HG03135 (cell line): ENCODE measurements at regions not wholly inside any gene's neighbourhood (a gene's known extent, or its start where the extent isn't known, plus 50 kb on each side); places are given as distances from the start of the nearest gene placed in this dataset.

ENCODE experiments used
- ATAC-seq: cut with Tn5 transposase; IDR thresholded peaks from one replicate; pipeline ENCODE4 v1.9.1; 2021; ENCODE audit warnings: mild to moderate bottlenecking, moderate library complexity; ENCODE audit not compliant: unreplicated experiment

DNA sequence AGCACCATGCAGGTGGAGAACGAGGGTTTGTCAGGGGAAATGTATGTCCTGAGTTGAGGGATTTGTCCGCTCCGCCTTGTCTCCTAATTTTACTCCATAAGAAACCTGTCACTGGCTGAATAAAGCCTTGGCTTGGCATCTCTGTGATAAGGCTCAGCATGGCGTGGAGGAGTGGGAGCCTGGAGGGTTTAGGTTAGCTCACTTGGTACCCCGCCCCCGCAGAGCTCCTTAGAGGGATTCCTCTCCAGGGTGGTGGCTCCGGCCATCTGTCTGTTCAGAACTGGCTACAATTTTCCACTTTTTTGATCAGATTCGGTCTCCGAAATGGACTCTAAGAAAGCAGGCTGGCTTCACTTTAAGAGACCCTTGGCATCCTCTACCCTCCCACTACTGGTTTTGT lies 192.2 kb upstream of the SYNDIG1 start:
- ATAC-seq, result no peak

GRCh38 chr20:24275946-24276705 lies 193.3 kb upstream of the SYNDIG1 start:
- ATAC-seq, result no peak

GRCh38 chr20:24273251-24273650 lies 196.2 kb upstream of the SYNDIG1 start:
- no peak for ATAC-seq

DNA sequence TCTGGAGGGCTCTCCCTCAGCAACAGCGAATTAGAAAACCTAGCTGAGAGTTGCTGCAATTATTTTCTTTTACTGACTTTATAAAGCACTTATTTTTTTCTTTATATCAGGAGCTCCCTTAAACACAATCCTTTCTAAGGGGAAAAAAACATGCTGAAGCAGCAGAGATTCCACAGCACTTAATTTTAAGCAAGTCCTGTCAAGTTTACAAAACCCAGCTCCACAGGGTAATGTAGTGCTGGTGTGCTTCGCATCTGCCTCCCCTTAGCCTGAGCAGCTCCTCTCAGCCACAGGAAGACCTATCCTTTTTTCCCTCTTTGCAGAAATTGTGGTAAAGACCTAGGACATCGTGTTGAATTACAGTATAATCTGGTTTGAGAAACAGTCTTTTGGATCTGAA lies 208.1 kb upstream of the SYNDIG1 start:
- ATAC-seq, result no peak

DNA sequence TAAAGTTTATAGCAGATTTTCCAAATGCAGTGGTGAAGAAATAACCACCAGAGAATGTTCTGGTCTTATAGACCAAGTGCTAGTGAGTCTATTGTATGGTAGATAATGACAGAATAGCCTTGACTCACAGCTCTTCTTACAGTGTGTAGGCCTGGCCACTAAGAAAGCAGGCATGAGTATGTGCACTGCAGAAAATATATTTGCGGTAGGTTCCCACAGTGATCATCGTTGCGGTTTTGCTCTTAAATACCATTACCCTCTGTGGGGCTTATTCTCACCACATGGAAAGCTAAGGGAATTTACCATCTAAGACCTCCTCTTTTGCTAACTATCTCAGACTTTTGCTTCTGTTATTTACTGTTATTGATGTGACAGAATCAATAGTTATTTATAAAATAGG lies 212.3 kb upstream of the SYNDIG1 start:
- no peak for ATAC-seq

DNA sequence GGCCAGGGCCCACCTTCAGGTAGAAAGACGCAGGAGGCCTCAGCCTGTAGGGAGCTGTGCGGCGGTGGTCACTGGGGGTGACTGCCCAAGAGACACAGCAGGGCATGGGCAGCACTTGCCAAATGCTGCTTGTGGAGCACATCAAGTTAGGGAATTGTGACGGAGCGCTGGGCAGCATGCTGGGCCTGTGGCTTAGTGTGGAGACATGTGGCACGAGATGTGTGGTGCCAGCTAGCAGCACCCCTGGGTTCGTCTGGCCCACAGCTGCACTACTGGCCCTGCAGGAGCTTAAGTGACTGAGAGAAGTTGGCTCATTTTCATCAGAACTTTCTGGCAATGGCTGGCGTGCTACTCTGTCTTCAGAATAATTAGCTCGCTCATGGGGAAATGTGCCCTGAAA lies 213.1 kb upstream of the SYNDIG1 start:
- no peak for ATAC-seq

- no peak for ATAC-seq
These were observed 214.9 kb upstream of the SYNDIG1 start for GRCh38 chr20:24254480-24254879.

DNA sequence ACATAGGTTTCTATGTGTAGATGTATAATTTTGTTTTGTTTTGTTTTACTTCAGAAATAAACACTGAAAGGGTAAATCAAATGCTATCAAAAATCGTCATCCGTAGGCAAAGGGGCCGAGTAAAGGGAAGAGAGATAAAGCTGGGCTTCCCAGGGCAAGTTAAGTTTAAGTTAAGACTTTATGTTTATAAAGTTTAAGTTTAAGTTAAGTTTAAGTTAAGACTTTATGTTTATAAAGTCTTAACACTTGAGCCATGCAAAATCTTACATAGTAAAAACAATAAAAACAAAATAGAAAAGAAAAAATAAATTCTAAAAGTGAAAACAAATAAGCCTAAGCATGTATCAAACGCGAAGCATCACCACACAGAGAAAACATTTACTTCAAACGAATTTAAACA lies 216.1 kb upstream of the SYNDIG1 start:
- ATAC-seq, result no peak

- ATAC-seq, result no peak
These were observed 224.3 kb upstream of the SYNDIG1 start for GRCh38 chr20:24245094-24245493.

- ATAC-seq, result no peak
These were observed 226.7 kb upstream of the SYNDIG1 start for GRCh38 chr20:24242763-24243162.

GRCh38 chr20:24241466-24241865 lies 228.0 kb upstream of the SYNDIG1 start:
- no peak for ATAC-seq

- ATAC-seq, result no peak
These were observed 232.5 kb upstream of the SYNDIG1 start for GRCh38 chr20:24236963-24237362.

GRCh38 chr20:24236201-24236600 lies 233.2 kb upstream of the SYNDIG1 start:
- no peak for ATAC-seq

- ATAC-seq, result no peak
These were observed 233.9 kb upstream of the SYNDIG1 start for GRCh38 chr20:24235296-24236175.

DNA sequence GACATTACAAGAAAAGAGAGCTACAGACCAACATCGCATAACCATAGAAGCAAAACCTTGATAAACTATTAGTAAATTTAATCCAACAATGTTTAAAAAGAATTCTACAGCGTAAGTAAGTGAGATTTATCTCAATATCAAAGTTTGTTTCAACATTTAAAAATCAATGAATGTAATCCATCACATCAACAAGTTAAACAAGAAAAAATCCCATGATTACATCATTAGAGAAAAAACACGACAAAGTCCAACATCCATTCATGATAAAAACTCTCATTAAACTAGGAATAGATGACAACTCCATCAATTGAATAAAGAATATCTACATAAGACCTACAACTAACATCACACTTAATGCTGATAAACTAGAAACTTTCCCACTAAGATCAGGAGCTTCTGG lies 239.0 kb upstream of the GGTLC1 start:
- no peak for ATAC-seq

DNA sequence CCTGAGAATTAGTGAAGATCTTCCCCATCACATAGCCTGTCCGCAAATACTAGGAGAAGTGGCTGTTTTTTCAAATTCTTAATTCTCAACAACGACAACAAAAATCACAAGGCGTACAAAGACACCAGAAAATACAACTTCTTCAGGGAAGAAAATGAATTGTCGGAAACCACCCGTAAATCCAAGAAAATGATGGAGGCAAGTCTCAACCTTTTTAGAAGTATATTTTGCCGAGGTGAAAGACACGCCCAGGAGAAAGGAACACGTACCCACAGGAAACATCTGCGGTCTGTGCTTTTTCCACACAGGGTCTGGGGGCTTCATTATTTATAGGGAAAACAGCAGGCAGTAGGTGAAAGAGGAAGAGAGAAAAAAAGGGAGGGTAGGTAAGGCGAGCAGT lies 223.9 kb upstream of the GGTLC1 start:
- no peak for ATAC-seq

- ATAC-seq, result no peak
These were observed 223.4 kb upstream of the GGTLC1 start for GRCh38 chr20:24211972-24212371.

DNA sequence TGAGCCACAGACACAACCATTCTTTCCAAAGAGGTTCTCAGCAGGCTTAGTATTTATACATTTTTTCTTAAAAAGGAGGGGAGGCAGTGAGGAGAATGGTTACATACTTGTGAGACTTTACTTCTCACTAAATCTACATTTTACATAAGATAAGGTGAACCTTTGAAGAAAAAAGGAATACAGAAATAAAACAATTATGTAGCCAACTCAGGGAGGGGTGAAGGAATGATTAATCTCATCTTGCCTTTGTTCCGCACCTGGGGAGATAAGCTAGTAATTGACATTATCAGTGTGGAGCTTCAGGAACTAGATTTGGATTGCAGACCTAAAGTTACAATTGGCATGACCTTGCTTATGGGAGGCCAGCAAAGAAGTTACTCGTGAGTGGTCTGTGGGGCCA lies 221.8 kb upstream of the GGTLC1 start:
- no peak for ATAC-seq

- ATAC-seq, result no peak
These were observed 220.1 kb upstream of the GGTLC1 start for GRCh38 chr20:24208652-24209051.

DNA sequence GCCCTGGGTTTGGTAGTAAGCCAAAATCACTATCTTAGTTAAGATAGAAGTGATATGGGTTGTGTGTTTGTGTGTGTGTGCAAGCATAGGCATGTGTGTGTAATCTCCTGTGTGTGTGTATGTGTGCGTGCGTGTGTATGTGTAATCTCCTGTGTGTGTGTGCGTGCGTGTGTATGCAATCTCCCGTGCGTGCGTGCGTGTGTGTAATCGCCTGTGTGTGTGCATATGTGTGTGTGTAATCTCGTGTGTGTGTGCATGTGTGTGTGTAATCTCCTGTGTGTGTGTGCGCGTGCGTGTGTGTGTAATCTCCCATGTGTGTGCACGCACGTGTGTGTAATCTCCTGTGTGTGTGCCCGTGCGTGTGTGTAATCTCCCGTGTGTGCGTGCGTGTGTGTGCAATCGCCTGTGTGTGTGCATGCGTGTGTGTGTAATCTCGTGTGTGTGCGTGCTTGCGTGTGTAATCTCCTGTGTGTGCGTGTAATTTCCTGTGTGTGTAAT lies 219.3 kb upstream of the GGTLC1 start:
- no peak for ATAC-seq

GRCh38 chr20:24206995-24207394 lies 218.4 kb upstream of the GGTLC1 start:
- ATAC-seq, result no peak
